ENCODE measurements at regions not wholly inside any gene's neighbourhood (a gene's known extent, or its start where the extent isn't known, plus 50 kb on each side); places are given as distances from the start of the nearest gene placed in this dataset.

GRCh38 chr16:8346294-8346693, 244.0 kb downstream of the TMEM114 start:
- Mint-ChIP-seq H3K4me3 (no peak overlapping the region), H3K9me3 (no peaks in the 10 kb centered on the region), H3K4me1 (no peaks in the 10 kb centered on the region), H3K27ac (no peak overlapping the region), H3K36me3 (no peaks in the 10 kb centered on the region), H3K27me3 (ENCODE audit: insufficient read depth, low read depth) (peaks cover 12% of the 10 kb centered on the region)
- Histone ChIP-seq H3K4me2 (no peak overlapping the region), H3K4me1 (no peaks in the 10 kb centered on the region), H3K4me3 (no peak overlapping the region), H2AFZ (replicated peaks) (no peak overlapping the region), H3K27ac (no peak overlapping the region), H3K79me2 (ENCODE audit: low read depth) (no peaks in the 10 kb centered on the region), H3K9ac (no peak overlapping the region), H3K9me3 (ENCODE audit: low read depth) (no peaks in the 10 kb centered on the region), H4K20me1 (ENCODE audit: low read depth) (peaks cover 3% of the 10 kb centered on the region), H3K27me3 (no peaks in the 10 kb centered on the region), H3F3A (ENCODE audit: low read depth) (no peaks in the 10 kb centered on the region), H3K36me3 (no peaks in the 10 kb centered on the region)
- TF ChIP-seq EZH2 (IDR thresholded peaks at IDR 0.05) (no peak), CTCF (IDR thresholded peaks at IDR 0.05) (no peak), EZH2phosphoT487 (IDR thresholded peaks at IDR 0.05) (no peak)
- DNase-seq (ENCODE audit: low spot score) = peak; percentile 77

GRCh38 chr16:8342276-8342675, 248.0 kb downstream of the TMEM114 start:
- H3K36me3 Mint-ChIP-seq = no peaks in the 10 kb centered on the region
- no peak overlapping the region for H3K27ac Mint-ChIP-seq
- H3K36me3 ChIP-seq = no peaks in the 10 kb centered on the region
- H3K4me1 Mint-ChIP-seq = no peaks in the 10 kb centered on the region
- H3K4me1 ChIP-seq = no peaks in the 10 kb centered on the region
- H3K9ac ChIP-seq = no peak overlapping the region
- H3K79me2 ChIP-seq (ENCODE audit: low read depth) = no peaks in the 10 kb centered on the region
- H3K9me3 ChIP-seq (ENCODE audit: low read depth) = no peaks in the 10 kb centered on the region
- peaks cover 3% of the 10 kb centered on the region for H4K20me1 ChIP-seq (ENCODE audit: low read depth)
- H3F3A ChIP-seq (ENCODE audit: low read depth) = no peaks in the 10 kb centered on the region
- no peak for TF ChIP-seq EZH2phosphoT487 (IDR thresholded peaks at IDR 0.05)
- TF ChIP-seq EZH2 (IDR thresholded peaks at IDR 0.05) = no peak
- no peak overlapping the region for H3K4me3 Mint-ChIP-seq
- H3K4me2 ChIP-seq = no peak overlapping the region
- no peaks in the 10 kb centered on the region for H3K27me3 ChIP-seq
- peaks cover 8% of the 10 kb centered on the region for H3K27me3 Mint-ChIP-seq (ENCODE audit: insufficient read depth, low read depth)
- H3K4me3 ChIP-seq = no peak overlapping the region
- H3K27ac ChIP-seq = no peak overlapping the region
- no peak overlapping the region for H2AFZ ChIP-seq (replicated peaks)
- DNase-seq (ENCODE audit: low spot score) = no peak
- no peaks in the 10 kb centered on the region for H3K9me3 Mint-ChIP-seq

GRCh38 chr16:8330761-8331160, 259.6 kb downstream of the TMEM114 start:
- H3K4me1 Mint-ChIP-seq = no peaks in the 10 kb centered on the region
- H3K27me3 Mint-ChIP-seq (ENCODE audit: insufficient read depth, low read depth) = peaks cover 4% of the 10 kb centered on the region
- H3K36me3 Mint-ChIP-seq = no peaks in the 10 kb centered on the region
- Histone ChIP-seq H3K4me3 (no peak overlapping the region), H3K79me2 (ENCODE audit: low read depth) (no peaks in the 10 kb centered on the region), H3K36me3 (no peaks in the 10 kb centered on the region), H3K9me3 (ENCODE audit: low read depth) (no peaks in the 10 kb centered on the region), H3K27ac (no peak overlapping the region), H3K4me1 (no peaks in the 10 kb centered on the region), H3F3A (ENCODE audit: low read depth) (no peaks in the 10 kb centered on the region), H3K9ac (no peak overlapping the region), H3K4me2 (no peak overlapping the region), H2AFZ (replicated peaks) (no peak overlapping the region), H4K20me1 (ENCODE audit: low read depth) (no peaks in the 10 kb centered on the region), H3K27me3 (no peaks in the 10 kb centered on the region)
- no peak overlapping the region for H3K4me3 Mint-ChIP-seq
- TF ChIP-seq EZH2phosphoT487 (IDR thresholded peaks at IDR 0.05) (no peak), CTCF (IDR thresholded peaks at IDR 0.05) (no peak)
- no peak overlapping the region for H3K27ac Mint-ChIP-seq
- no peaks in the 10 kb centered on the region for H3K9me3 Mint-ChIP-seq
- DNase-seq (ENCODE audit: low spot score) = no peak

GRCh38 chr16:8326232-8326631, 264.1 kb downstream of the TMEM114 start:
- Histone ChIP-seq H3K27me3 (no peaks in the 10 kb centered on the region), H3K4me3 (no peak overlapping the region), H3K36me3 (no peaks in the 10 kb centered on the region), H3F3A (ENCODE audit: low read depth) (no peaks in the 10 kb centered on the region), H3K4me2 (no peak overlapping the region), H3K9ac (no peak overlapping the region), H3K79me2 (ENCODE audit: low read depth) (no peaks in the 10 kb centered on the region), H2AFZ (replicated peaks) (no peak overlapping the region), H3K4me1 (no peaks in the 10 kb centered on the region), H4K20me1 (ENCODE audit: low read depth) (no peaks in the 10 kb centered on the region), H3K27ac (no peak overlapping the region), H3K9me3 (ENCODE audit: low read depth) (no peaks in the 10 kb centered on the region)
- no peak for DNase-seq (ENCODE audit: low spot score)
- peaks cover 8% of the 10 kb centered on the region for H3K27me3 Mint-ChIP-seq (ENCODE audit: insufficient read depth, low read depth)
- H3K4me3 Mint-ChIP-seq = no peak overlapping the region
- TF ChIP-seq EZH2phosphoT487 (IDR thresholded peaks at IDR 0.05) = no peak
- no peak for TF ChIP-seq EZH2 (IDR thresholded peaks at IDR 0.05)
- no peak for TF ChIP-seq CTCF (IDR thresholded peaks at IDR 0.05)
- H3K9me3 Mint-ChIP-seq = no peaks in the 10 kb centered on the region
- H3K36me3 Mint-ChIP-seq = no peaks in the 10 kb centered on the region
- no peaks in the 10 kb centered on the region for H3K4me1 Mint-ChIP-seq
- H3K27ac Mint-ChIP-seq = no peak overlapping the region

Measured in neural progenitor cell (in vitro differentiated cells).